Caco-2 (cell line): ENCODE measurements at regions not wholly inside any gene's neighbourhood (a gene's known extent, or its start where the extent isn't known, plus 50 kb on each side); places are given as distances from the start of the nearest gene placed in this dataset.

Experiments used
- BruUV-seq: library from RNA; stranded (reverse); fragments of 400-500 nt; replicated peaks from 2 replicates; lab custom pipeline; 2021; lab: Mats Ljungman, UMichigan
- CTCF ChIA-PET: fragments of 300-600 bp; sonication (Branson Sonifier 250); formaldehyde crosslinking; loops from one replicate; lab custom pipeline; 2022; ENCODE audit warnings: antibody characterized with exemption; lab: Charles Lee
- POLR2A ChIA-PET: fragments of 300-600 bp; sonication (Branson Sonifier 250); formaldehyde crosslinking; loops from one replicate; lab custom pipeline; 2022; ENCODE audit warnings: antibody characterized with exemption; lab: Charles Lee
- DNase-seq, 2 experiments: peaks; one replicate each; pipeline versions ENCODE4 v3.0.0 to v3.0.0-alpha.2; 2020 to 2022
- H3K27me3 ChIP-seq: replicated peaks from 2 replicates; pipeline ENCODE4 v1.6.0; 2011; ENCODE audit warnings: low read length; ENCODE audit not compliant: control insufficient read depth, insufficient read depth
- H3K36me3 ChIP-seq: 2 replicates; pipeline ENCODE4 v1.5.1; 2011; ENCODE audit warnings: low read length; ENCODE audit not compliant: control insufficient read depth, insufficient read depth
- H3K4me1 ChIP-seq: fragments of 250-450 bp; sonication (Bioruptor Pico); 2 replicates; pipeline ENCODE4 v1.5.1; 2020; ENCODE audit warnings: mild to moderate bottlenecking
- H3K4me3 ChIP-seq: 2 replicates; pipeline ENCODE4 v1.5.1; 2011; ENCODE audit warnings: low read depth, mild to moderate bottlenecking, control low read depth, low read length
- H3K9me3 ChIP-seq: fragments of 250-450 bp; sonication (Bioruptor Pico); 2 replicates; pipeline ENCODE4 v1.5.1; 2020; ENCODE audit warnings: mild to moderate bottlenecking, moderate library complexity
- H3K27ac Mint-ChIP-seq: one replicate; pipeline ENCODE4 v1.8.0; 2022; ENCODE audit warnings: mixed read lengths; ENCODE audit not compliant: unreplicated experiment
- H3K27me3 Mint-ChIP-seq: one replicate; pipeline ENCODE4 v1.8.0; 2022; ENCODE audit warnings: mixed read lengths; ENCODE audit not compliant: insufficient read depth, unreplicated experiment
- H3K36me3 Mint-ChIP-seq: one replicate; pipeline ENCODE4 v1.8.0; 2022; ENCODE audit warnings: mild to moderate bottlenecking, mixed read lengths; ENCODE audit not compliant: insufficient read depth, unreplicated experiment
- H3K4me1 Mint-ChIP-seq: one replicate; pipeline ENCODE4 v1.8.0; 2022; ENCODE audit warnings: low read depth, mixed read lengths; ENCODE audit not compliant: unreplicated experiment
- H3K4me3 Mint-ChIP-seq: one replicate; pipeline ENCODE4 v1.8.0; 2022; ENCODE audit warnings: mild to moderate bottlenecking, moderate library complexity, mixed read lengths; ENCODE audit not compliant: unreplicated experiment
- H3K9me3 Mint-ChIP-seq: one replicate; pipeline ENCODE4 v1.8.0; 2022; ENCODE audit warnings: mixed read lengths; ENCODE audit not compliant: unreplicated experiment
- intact Hi-C: fragments of 100-400 bp; cut with micrococcal nuclease; formaldehyde crosslinking; loops from one replicate; pipeline ENCODE4 v1.10.0; 2022; ENCODE audit not compliant: unreplicated experiment
- TF ChIP-seq, protein P1 (sequence below), 2 experiments: fragments of 200-600 bp in 1 of 2; IDR thresholded peaks; 1 replicate in 1 of 2; 2 replicates in 1 of 2; pipeline versions ENCODE4 v1.5.1 to v1.8.0; 2011 to 2022; ENCODE audit warnings: antibody characterized with exemption in 1 of 2, control low read depth in 1 of 2, inconsistent platforms in 1 of 2, low read depth in 1 of 2, low read length in 1 of 2, mild to moderate bottlenecking in 1 of 2, moderate library complexity in 1 of 2; ENCODE audit not compliant: insufficient read depth in 1 of 2, severe bottlenecking in 1 of 2, unreplicated experiment in 1 of 2

DNA sequence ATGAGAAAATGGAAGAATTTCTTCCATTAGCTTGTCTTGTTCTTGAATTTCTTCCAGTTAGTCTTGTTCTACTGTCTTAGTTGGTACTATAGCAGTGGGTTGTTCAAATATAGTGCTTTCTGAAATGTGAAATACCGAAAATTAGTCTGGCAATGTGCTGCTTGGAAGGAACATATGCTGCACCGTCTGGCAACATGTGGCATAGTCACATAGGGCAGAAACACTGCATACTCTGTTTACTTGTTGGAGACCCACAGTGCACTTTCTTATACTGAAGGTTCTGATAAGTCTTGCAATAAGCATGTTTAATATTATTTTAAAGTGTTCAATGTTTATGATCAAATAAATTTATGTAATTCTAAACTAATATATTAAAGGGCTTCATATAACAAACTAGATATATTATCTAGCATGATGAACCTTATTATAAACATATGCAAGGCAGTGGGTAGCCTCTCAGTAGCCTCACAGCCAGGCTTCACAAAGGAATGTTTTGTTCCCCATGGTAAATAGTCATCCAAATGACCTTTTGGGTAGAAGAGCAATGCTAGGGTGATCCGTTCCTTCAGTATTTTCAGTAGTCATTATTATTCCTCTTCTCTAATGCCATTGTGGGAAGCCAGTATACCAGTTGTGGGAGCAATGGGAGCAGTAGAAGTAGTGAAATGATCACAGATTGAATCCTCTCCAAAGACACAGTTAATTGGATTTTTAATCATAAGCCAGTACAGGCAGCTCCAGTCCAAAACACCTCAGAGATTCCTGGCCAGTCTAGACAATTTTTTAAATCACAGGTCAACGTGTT, 1106.7 kb downstream of the DTWD2 start:
- Mint-ChIP-seq H3K27ac (no peak overlapping the region), H3K4me1 (no peaks in the 10 kb centered on the region), H3K4me3 (no peak overlapping the region), H3K27me3 (peaks cover 6% of the 10 kb centered on the region), H3K36me3 (no peaks in the 10 kb centered on the region), H3K9me3 (no peaks in the 10 kb centered on the region)
- BruUV-seq = no TSS peak
- no peak for DNase-seq
- Histone ChIP-seq H3K9me3 (no peaks in the 10 kb centered on the region), H3K36me3 (no peaks in the 10 kb centered on the region), H3K27me3 (no peaks in the 10 kb centered on the region), H3K4me1 (no peaks in the 10 kb centered on the region), H3K4me3 (no peak overlapping the region)
- ChIA-PET POLR2A (no interaction called here), CTCF (no interaction called here)
- TF ChIP-seq, protein P1, sequence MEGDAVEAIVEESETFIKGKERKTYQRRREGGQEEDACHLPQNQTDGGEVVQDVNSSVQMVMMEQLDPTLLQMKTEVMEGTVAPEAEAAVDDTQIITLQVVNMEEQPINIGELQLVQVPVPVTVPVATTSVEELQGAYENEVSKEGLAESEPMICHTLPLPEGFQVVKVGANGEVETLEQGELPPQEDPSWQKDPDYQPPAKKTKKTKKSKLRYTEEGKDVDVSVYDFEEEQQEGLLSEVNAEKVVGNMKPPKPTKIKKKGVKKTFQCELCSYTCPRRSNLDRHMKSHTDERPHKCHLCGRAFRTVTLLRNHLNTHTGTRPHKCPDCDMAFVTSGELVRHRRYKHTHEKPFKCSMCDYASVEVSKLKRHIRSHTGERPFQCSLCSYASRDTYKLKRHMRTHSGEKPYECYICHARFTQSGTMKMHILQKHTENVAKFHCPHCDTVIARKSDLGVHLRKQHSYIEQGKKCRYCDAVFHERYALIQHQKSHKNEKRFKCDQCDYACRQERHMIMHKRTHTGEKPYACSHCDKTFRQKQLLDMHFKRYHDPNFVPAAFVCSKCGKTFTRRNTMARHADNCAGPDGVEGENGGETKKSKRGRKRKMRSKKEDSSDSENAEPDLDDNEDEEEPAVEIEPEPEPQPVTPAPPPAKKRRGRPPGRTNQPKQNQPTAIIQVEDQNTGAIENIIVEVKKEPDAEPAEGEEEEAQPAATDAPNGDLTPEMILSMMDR (IDR thresholded peaks at IDR 0.05; ENCODE audit: insufficient read depth in 1 of 2, low read depth in 1 of 2, low read length in 1 of 2, severe bottlenecking in 1 of 2, unreplicated experiment in 1 of 2) = no peak
- intact Hi-C loops = no loop called here

DNA sequence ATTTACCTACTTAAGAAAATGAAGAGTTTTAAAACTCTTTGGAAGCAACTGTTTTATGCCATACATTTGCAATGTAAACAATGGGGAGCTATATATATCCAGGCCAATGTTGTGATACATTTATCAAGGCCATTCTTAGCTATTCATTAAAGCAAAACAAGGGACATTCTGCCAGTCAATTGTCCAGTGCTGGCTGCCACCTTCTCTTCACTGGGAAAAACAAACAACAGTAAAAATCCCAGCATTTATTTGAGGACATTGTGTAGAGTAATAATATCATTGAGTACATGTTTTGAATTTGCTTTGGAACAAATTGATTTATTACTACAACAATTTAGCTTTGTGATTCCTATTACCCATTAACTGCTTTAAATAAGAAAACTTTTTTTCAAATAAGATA, 1107.4 kb downstream of the DTWD2 start:
- H3K9me3 ChIP-seq = no peaks in the 10 kb centered on the region
- no peaks in the 10 kb centered on the region for H3K27me3 ChIP-seq
- TF ChIP-seq, protein P1 (IDR thresholded peaks at IDR 0.05; ENCODE audit: insufficient read depth in 1 of 2, low read depth in 1 of 2, low read length in 1 of 2, severe bottlenecking in 1 of 2, unreplicated experiment in 1 of 2) = no peak
- ChIA-PET POLR2A (no interaction called here), CTCF (no interaction called here)
- intact Hi-C loops = no loop called here
- H3K36me3 ChIP-seq = no peaks in the 10 kb centered on the region
- Mint-ChIP-seq H3K36me3 (no peaks in the 10 kb centered on the region), H3K27ac (no peak overlapping the region), H3K4me3 (no peak overlapping the region), H3K27me3 (peaks cover 6% of the 10 kb centered on the region), H3K4me1 (no peaks in the 10 kb centered on the region), H3K9me3 (no peaks in the 10 kb centered on the region)
- no peak overlapping the region for H3K4me3 ChIP-seq
- no TSS peak for BruUV-seq
- DNase-seq = no peak
- H3K4me1 ChIP-seq = no peaks in the 10 kb centered on the region

DNA sequence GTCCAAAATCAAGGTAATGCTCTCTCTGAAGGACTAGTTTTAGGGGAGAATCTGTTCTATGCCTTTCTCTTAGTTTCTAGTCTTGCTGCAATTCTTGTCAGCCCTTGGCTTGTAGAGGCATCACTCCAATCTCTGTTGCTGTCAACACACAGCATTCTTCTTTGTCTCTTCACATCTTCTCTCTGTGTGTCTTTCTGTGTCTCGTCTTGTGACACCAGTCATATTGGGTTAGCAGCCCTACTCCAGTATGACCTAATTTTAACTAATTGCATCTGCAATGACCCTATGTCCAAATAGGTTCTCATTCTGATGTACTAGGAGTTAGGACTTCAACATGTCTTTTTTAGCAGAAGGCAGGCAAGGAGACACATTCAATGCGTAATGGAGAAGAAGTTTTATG, 1110.6 kb downstream of the DTWD2 start:
- H3K27ac Mint-ChIP-seq = no peak overlapping the region
- no peaks in the 10 kb centered on the region for H3K27me3 ChIP-seq
- BruUV-seq = no TSS peak
- ChIA-PET CTCF (no interaction called here), POLR2A (no interaction called here)
- H3K9me3 Mint-ChIP-seq = no peaks in the 10 kb centered on the region
- no peaks in the 10 kb centered on the region for H3K9me3 ChIP-seq
- intact Hi-C loops = no loop called here
- H3K36me3 ChIP-seq = no peaks in the 10 kb centered on the region
- no peaks in the 10 kb centered on the region for H3K4me1 ChIP-seq
- H3K36me3 Mint-ChIP-seq = no peaks in the 10 kb centered on the region
- H3K4me1 Mint-ChIP-seq = no peaks in the 10 kb centered on the region
- TF ChIP-seq, protein P1 (IDR thresholded peaks at IDR 0.05; ENCODE audit: insufficient read depth in 1 of 2, low read depth in 1 of 2, low read length in 1 of 2, severe bottlenecking in 1 of 2, unreplicated experiment in 1 of 2) = no peak
- DNase-seq = no peak
- peaks cover 1% of the 10 kb centered on the region for H3K27me3 Mint-ChIP-seq
- no peak overlapping the region for H3K4me3 ChIP-seq
- no peak overlapping the region for H3K4me3 Mint-ChIP-seq
